NCI-H187 (cell line): ENCODE measurements at regions not wholly inside any gene's neighbourhood (a gene's known extent, or its start where the extent isn't known, plus 50 kb on each side); places are given as distances from the start of the nearest gene placed in this dataset.
"Not testable (repeated sequence)": the region's sequence is repeated elsewhere in the genome, so short reads cannot be mapped to it uniquely, and the experiment has no call there.

Experiments used
- DNase-seq, 2 experiments: peaks; one replicate each; lab custom pipeline; 2025; lab: John Stamatoyannopoulos, UW

GRCh38 chr3:4071481-4072184 is 231.5 kb upstream of the SETMAR start:
- no peak for DNase-seq

- not testable (repeated sequence) for DNase-seq
These were observed 225.9 kb upstream of the SETMAR start for GRCh38 chr3:4077278-4077677.

- no peak for DNase-seq
These were observed 225.2 kb upstream of the SETMAR start for GRCh38 chr3:4077950-4078349.

GRCh38 chr3:4078903-4079302 is 224.3 kb upstream of the SETMAR start:
- DNase-seq: no peak

- DNase-seq: no peak
These were observed 223.6 kb upstream of the SETMAR start for GRCh38 chr3:4079339-4080195.

- no peak for DNase-seq
These were observed 219.7 kb upstream of the SETMAR start for GRCh38 chr3:4083225-4084015.

GRCh38 chr3:4084271-4084670 is 218.9 kb upstream of the SETMAR start:
- no peak for DNase-seq

GRCh38 chr3:4086662-4087061 is 216.5 kb upstream of the SETMAR start:
- not testable (repeated sequence) for DNase-seq

- no peak for DNase-seq
These were observed 211.4 kb upstream of the SETMAR start for GRCh38 chr3:4091786-4092185.

GRCh38 chr3:4097801-4098200 is 205.4 kb upstream of the SETMAR start:
- no peak for DNase-seq

GRCh38 chr3:4099607-4100006 is 203.6 kb upstream of the SETMAR start:
- no peak for DNase-seq

- no peak for DNase-seq
These were observed 195.7 kb upstream of the SETMAR start for GRCh38 chr3:4107430-4107829.

- no peak for DNase-seq
These were observed 189.2 kb upstream of the SETMAR start for GRCh38 chr3:4113811-4114522.

- DNase-seq: no peak
These were observed 184.1 kb upstream of the SETMAR start for GRCh38 chr3:4119119-4119518.

- DNase-seq: no peak
These were observed 177.6 kb upstream of the SETMAR start for GRCh38 chr3:4125576-4125975.

GRCh38 chr3:4138150-4138785 is 164.9 kb upstream of the SETMAR start:
- DNase-seq: no peak

GRCh38 chr3:4138786-4139431 is 164.3 kb upstream of the SETMAR start:
- no peak for DNase-seq

- no peak for DNase-seq
These were observed 163.6 kb upstream of the SETMAR start for GRCh38 chr3:4139462-4140140.

GRCh38 chr3:4140921-4141320 is 162.2 kb upstream of the SETMAR start:
- no peak for DNase-seq

GRCh38 chr3:4147556-4148118 is 155.5 kb upstream of the SETMAR start:
- DNase-seq: no peak
